Small intestine (tissue), 7 donors: ENCODE measurements at regions not wholly inside any gene's neighbourhood (a gene's known extent, or its start where the extent isn't known, plus 50 kb on each side); places are given as distances from the start of the nearest gene placed in this dataset.

ENCODE experiments used
- DNase-seq, 2 donors: peaks; one replicate each; pipeline versions ENCODE4 v3.0.0 to v3.0.0-alpha.2; 2013
- FAIRE-seq: peaks from 2 replicates; lab custom pipeline; 2012; peaks lifted over from hg19 to GRCh38; lab: Jason Lieb, UNC
- H3K27ac ChIP-seq, 3 donors: one replicate each; pipeline ENCODE4 v1.5.1; 2013; ENCODE audit warnings: low read length in 2 of 3, mild to moderate bottlenecking in 2 of 3, control low read depth in 1 of 3, inconsistent platforms in 1 of 3, low read depth in 1 of 3, moderate library complexity in 1 of 3
- H3K27me3 ChIP-seq, 3 donors: one replicate each; pipeline ENCODE4 v1.6.1; 2013; ENCODE audit warnings: low read length in 3 of 3, inconsistent platforms in 1 of 3; ENCODE audit not compliant: control insufficient read depth in 3 of 3, insufficient read depth in 3 of 3
- H3K36me3 ChIP-seq, 3 donors: one replicate each; pipeline ENCODE4 v1.6.1; 2013; ENCODE audit warnings: low read length in 3 of 3, inconsistent platforms in 1 of 3, low read depth in 1 of 3, mild to moderate bottlenecking in 1 of 3, moderate library complexity in 1 of 3; ENCODE audit not compliant: control insufficient read depth in 3 of 3, insufficient read depth in 2 of 3
- H3K4me1 ChIP-seq, 3 donors: one replicate each; pipeline ENCODE4 v1.6.1; 2013; ENCODE audit warnings: low read length in 2 of 3, inconsistent platforms in 1 of 3, low read depth in 1 of 3, mild to moderate bottlenecking in 1 of 3, moderate library complexity in 1 of 3; ENCODE audit not compliant: control insufficient read depth in 3 of 3, insufficient read depth in 2 of 3
- H3K4me3 ChIP-seq, 3 donors: one replicate each; pipeline ENCODE4 v1.5.1; 2013; ENCODE audit warnings: low read length in 3 of 3, control low read depth in 1 of 3, inconsistent platforms in 1 of 3, low read depth in 1 of 3, mild to moderate bottlenecking in 1 of 3, moderate library complexity in 1 of 3
- H3K9me3 ChIP-seq, 2 donors: one replicate each; pipeline ENCODE4 v1.6.1; 2013; ENCODE audit warnings: low read depth in 1 of 2, low read length in 1 of 2; ENCODE audit not compliant: control insufficient read depth in 2 of 2, insufficient read depth in 1 of 2
- WGBS, 3 donors: extraction: QIAGEN DNeasy Blood & Tissue Kit; methylation state at CpG; one replicate each; pipeline ENCODE4 v1.1.7; 2013; 5-methylcytosine and 5-hydroxymethylcytosine counted together
- donor health status: healthy with polysubstance abuse.
- donor health status: control.
- donor health status: control.
- donor health status: Bipolar disorder and iron deficiency.
- donor health status: healthy.

- Histone ChIP-seq H3K9me3 (no peaks in the 10 kb centered on the region), H3K27me3 (no peaks in the 10 kb centered on the region), H3K4me1 (no peaks in the 10 kb centered on the region), H3K36me3 (no peaks in the 10 kb centered on the region), H3K27ac (no peak overlapping the region), H3K4me3 (no peak overlapping the region)
- 13 to 42% (median 14%) methylated on average over 2 of the region's 2 CpGs for WGBS, 3 donors
- FAIRE-seq (no peak), DNase-seq (no peak)
Measured at GRCh38 chr5:107215611-107216010, 455.1 kb downstream of the EFNA5 start.

- no peak for FAIRE-seq
- Histone ChIP-seq H3K4me1 (no peaks in the 10 kb centered on the region), H3K27me3 (no peaks in the 10 kb centered on the region), H3K9me3 (no peaks in the 10 kb centered on the region), H3K36me3 (no peaks in the 10 kb centered on the region), H3K4me3 (no peak overlapping the region), H3K27ac (no peak overlapping the region)
- DNase-seq, result no peak
- 75 to 94% (median 83%) methylated on average over 3 of the region's 3 CpGs for WGBS, 3 donors
Measured at GRCh38 chr5:107213025-107213424, 457.7 kb downstream of the EFNA5 start.

GRCh38 chr5:107211630-107212029, 459.1 kb downstream of the EFNA5 start:
- H3K4me1 ChIP-seq, result no peaks in the 10 kb centered on the region
- no peak for FAIRE-seq
- no peaks in the 10 kb centered on the region for H3K9me3 ChIP-seq
- no peak for DNase-seq
- no peaks in the 10 kb centered on the region for H3K36me3 ChIP-seq
- no peak overlapping the region for H3K27ac ChIP-seq
- WGBS, 3 donors, result 79 to 87% (median 81%) methylated on average over 3 of the region's 3 CpGs
- H3K27me3 ChIP-seq, result no peaks in the 10 kb centered on the region
- H3K4me3 ChIP-seq, result no peak overlapping the region

- H3K36me3 ChIP-seq, result no peaks in the 10 kb centered on the region
- 89 to 90% (median 90%) methylated on average over 3 of the region's 3 CpGs for whole genome bisulfite sequencing, 3 donors
- no peaks in the 10 kb centered on the region for H3K9me3 ChIP-seq
- H3K27me3 ChIP-seq, result no peaks in the 10 kb centered on the region
- FAIRE-seq (no peak), DNase-seq (no peak)
- no peak overlapping the region for H3K27ac ChIP-seq
- no peak overlapping the region for H3K4me3 ChIP-seq
- H3K4me1 ChIP-seq, result no peaks in the 10 kb centered on the region
Measured at GRCh38 chr5:107208867-107209266, 461.9 kb downstream of the EFNA5 start.

GRCh38 chr5:107204413-107204812, 466.3 kb downstream of the EFNA5 start:
- Histone ChIP-seq H3K27ac (no peak overlapping the region), H3K4me1 (no peaks in the 10 kb centered on the region), H3K27me3 (no peaks in the 10 kb centered on the region), H3K9me3 (no peaks in the 10 kb centered on the region), H3K36me3 (no peaks in the 10 kb centered on the region), H3K4me3 (no peak overlapping the region)
- no peak for FAIRE-seq
- WGBS, 3 donors, result 83 to 86% (median 86%) methylated on average over 5 of the region's 5 CpGs
- DNase-seq, result no peak

- H3K27ac ChIP-seq, result no peak overlapping the region
- no peak overlapping the region for H3K4me3 ChIP-seq
- H3K4me1 ChIP-seq, result no peaks in the 10 kb centered on the region
- WGBS, 3 donors, result 76 to 86% (median 78%) methylated on average over 4 of the region's 4 CpGs
- FAIRE-seq (no peak), DNase-seq (no peak)
- no peaks in the 10 kb centered on the region for H3K36me3 ChIP-seq
- H3K9me3 ChIP-seq, result no peaks in the 10 kb centered on the region
- H3K27me3 ChIP-seq, result no peaks in the 10 kb centered on the region
Measured at GRCh38 chr5:107203243-107203642, 467.5 kb downstream of the EFNA5 start.

- 80 to 90% (median 87%) methylated on average over 4 of the region's 4 CpGs for WGBS, 3 donors
- DNase-seq (no peak), FAIRE-seq (no peak)
- Histone ChIP-seq H3K27ac (no peak overlapping the region), H3K27me3 (no peaks in the 10 kb centered on the region), H3K4me1 (no peaks in the 10 kb centered on the region), H3K9me3 (no peaks in the 10 kb centered on the region), H3K36me3 (no peaks in the 10 kb centered on the region), H3K4me3 (no peak overlapping the region)
Measured at GRCh38 chr5:107199756-107200155, 471.0 kb downstream of the EFNA5 start.

- WGBS, 3 donors, result 80 to 86% (median 82%) methylated on average over 4 of the region's 4 CpGs
- H3K36me3 ChIP-seq, result no peaks in the 10 kb centered on the region
- no peak overlapping the region for H3K27ac ChIP-seq
- no peaks in the 10 kb centered on the region for H3K27me3 ChIP-seq
- H3K4me3 ChIP-seq, result no peak overlapping the region
- no peak for FAIRE-seq
- H3K4me1 ChIP-seq, result no peaks in the 10 kb centered on the region
- no peak for DNase-seq
- H3K9me3 ChIP-seq, result no peaks in the 10 kb centered on the region
Measured at GRCh38 chr5:107196500-107197059, 474.2 kb downstream of the EFNA5 start.

- H3K27ac ChIP-seq, result no peak overlapping the region
- H3K27me3 ChIP-seq, result no peaks in the 10 kb centered on the region
- FAIRE-seq (no peak), DNase-seq (no peak)
- H3K9me3 ChIP-seq, result no peaks in the 10 kb centered on the region
- no peaks in the 10 kb centered on the region for H3K4me1 ChIP-seq
- no peak overlapping the region for H3K4me3 ChIP-seq
- WGBS, 3 donors, result 86 to 87% (median 87%) methylated on average over 6 of the region's 6 CpGs
- H3K36me3 ChIP-seq, result no peaks in the 10 kb centered on the region
Measured at GRCh38 chr5:107195890-107196395, 474.8 kb downstream of the EFNA5 start.
